ENCODE measurements at regions not wholly inside any gene's neighbourhood (a gene's known extent, or its start where the extent isn't known, plus 50 kb on each side); places are given as distances from the start of the nearest gene placed in this dataset.

GRCh38 chrX:26845056-26845455, 618.1 kb downstream of the PPP4R3C start:
- TF ChIP-seq CTCF (IDR thresholded peaks at IDR 0.05) (no peak), POLR2A (IDR thresholded peaks at IDR 0.05) (no peak), POLR2AphosphoS5 (IDR thresholded peaks at IDR 0.05; ENCODE audit: insufficient read depth in 1 of 2, low read depth in 1 of 2) (no peak)

Measured in vagina (tissue), 2 donors.